DND-41 (cell line): ENCODE measurements at regions not wholly inside any gene's neighbourhood (a gene's known extent, or its start where the extent isn't known, plus 50 kb on each side); places are given as distances from the start of the nearest gene placed in this dataset.

ENCODE experiments used
- ATAC-seq: fragments of 200-7000 bp; cut with Tn5 transposase; 3 replicates; pipeline ENCODE4 v1.9.1; 2021; ENCODE audit warnings: low read depth; ENCODE audit not compliant: insufficient read depth
- DNase-seq: peaks from one replicate; pipeline ENCODE4 v3.0.0-alpha.2; 2020
- H2AFZ ChIP-seq: 2 replicates; pipeline ENCODE4 v1.6.0; 2012; ENCODE audit warnings: low read depth, low read length
- H3K27ac ChIP-seq: 2 replicates; pipeline ENCODE4 v1.5.1; 2012; ENCODE audit warnings: low read length, inconsistent platforms
- H3K27me3 ChIP-seq: fragments of 200-600 bp; sonication (generic); 2 replicates; pipeline ENCODE4 v1.6.0; 2012; ENCODE audit warnings: low read length, mild to moderate bottlenecking, inconsistent platforms; ENCODE audit not compliant: insufficient read depth, poor library complexity
- H3K36me3 ChIP-seq: 2 replicates; pipeline ENCODE4 v1.5.1; 2012; ENCODE audit warnings: low read length, inconsistent platforms; ENCODE audit not compliant: insufficient read depth
- H3K4me1 ChIP-seq: 2 replicates; pipeline ENCODE4 v1.5.1; 2012; ENCODE audit warnings: mild to moderate bottlenecking, low read length; ENCODE audit not compliant: insufficient read depth
- H3K4me2 ChIP-seq: 2 replicates; pipeline ENCODE4 v1.6.0; 2012; ENCODE audit warnings: mild to moderate bottlenecking, moderate library complexity, low read length, inconsistent platforms; ENCODE audit not compliant: insufficient read depth
- H3K4me3 ChIP-seq, 2 experiments: fragments of 200-600 bp in 1 of 2; shearing (Covaris generic) in 1 of 2; 2 replicates each; pipeline ENCODE4 v1.5.1; 2012 to 2016; ENCODE audit warnings: inconsistent platforms in 2 of 2, low read length in 2 of 2, mild to moderate bottlenecking in 2 of 2, low read depth in 1 of 2, moderate library complexity in 1 of 2
- H3K79me2 ChIP-seq: 2 replicates; pipeline ENCODE4 v1.6.0; 2012; ENCODE audit warnings: low read length, inconsistent platforms; ENCODE audit not compliant: insufficient read depth
- H3K9ac ChIP-seq: 2 replicates; pipeline ENCODE4 v1.6.0; 2012; ENCODE audit warnings: low read depth, mild to moderate bottlenecking, inconsistent platforms, low read length, moderate library complexity
- H3K9me3 ChIP-seq: 2 replicates; pipeline ENCODE4 v1.5.1; 2012; ENCODE audit warnings: low read length, moderate library complexity, mild to moderate bottlenecking, inconsistent platforms; ENCODE audit not compliant: insufficient read depth, severe bottlenecking
- H4K20me1 ChIP-seq: 2 replicates; pipeline ENCODE4 v1.6.0; 2012; ENCODE audit warnings: low read length; ENCODE audit not compliant: insufficient read depth
- EZH2 ChIP-seq: IDR thresholded peaks from 3 replicates; pipeline ENCODE4 v1.6.1; 2012; ENCODE audit warnings: borderline replicate concordance, low read depth, mild to moderate bottlenecking, moderate library complexity, low read length, inconsistent platforms; ENCODE audit not compliant: severe bottlenecking
- TF ChIP-seq, protein P1 (sequence below): IDR thresholded peaks from 2 replicates; pipeline ENCODE4 v1.5.1; 2012; ENCODE audit warnings: borderline replicate concordance, low read length, moderate library complexity, mild to moderate bottlenecking; ENCODE audit not compliant: poor library complexity, severe bottlenecking; ENCODE audit errors: extremely low read depth

DNA sequence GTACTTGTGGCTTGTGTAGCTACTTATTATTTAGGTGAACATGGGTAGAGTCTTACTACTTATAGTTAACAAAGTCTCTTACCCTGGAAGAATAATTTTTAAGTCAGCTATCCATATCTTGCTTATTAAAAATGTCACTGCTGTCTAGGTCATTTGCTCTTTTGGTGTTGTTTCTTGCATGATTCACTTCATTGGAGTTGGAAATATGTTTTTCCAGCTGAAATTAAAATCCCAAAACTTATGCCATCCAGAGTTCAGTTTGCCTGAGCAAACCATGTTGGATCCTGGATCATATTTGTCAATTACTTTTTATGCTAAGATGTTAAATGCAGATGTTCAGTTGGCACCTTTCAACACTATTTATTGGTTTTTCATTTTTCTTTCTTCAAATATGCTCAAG is 421.0 kb upstream of the RBMS3 start:
- no peaks in the 10 kb centered on the region for H3K4me1 ChIP-seq
- TF ChIP-seq EZH2 = no peak
- TF ChIP-seq, protein P1, sequence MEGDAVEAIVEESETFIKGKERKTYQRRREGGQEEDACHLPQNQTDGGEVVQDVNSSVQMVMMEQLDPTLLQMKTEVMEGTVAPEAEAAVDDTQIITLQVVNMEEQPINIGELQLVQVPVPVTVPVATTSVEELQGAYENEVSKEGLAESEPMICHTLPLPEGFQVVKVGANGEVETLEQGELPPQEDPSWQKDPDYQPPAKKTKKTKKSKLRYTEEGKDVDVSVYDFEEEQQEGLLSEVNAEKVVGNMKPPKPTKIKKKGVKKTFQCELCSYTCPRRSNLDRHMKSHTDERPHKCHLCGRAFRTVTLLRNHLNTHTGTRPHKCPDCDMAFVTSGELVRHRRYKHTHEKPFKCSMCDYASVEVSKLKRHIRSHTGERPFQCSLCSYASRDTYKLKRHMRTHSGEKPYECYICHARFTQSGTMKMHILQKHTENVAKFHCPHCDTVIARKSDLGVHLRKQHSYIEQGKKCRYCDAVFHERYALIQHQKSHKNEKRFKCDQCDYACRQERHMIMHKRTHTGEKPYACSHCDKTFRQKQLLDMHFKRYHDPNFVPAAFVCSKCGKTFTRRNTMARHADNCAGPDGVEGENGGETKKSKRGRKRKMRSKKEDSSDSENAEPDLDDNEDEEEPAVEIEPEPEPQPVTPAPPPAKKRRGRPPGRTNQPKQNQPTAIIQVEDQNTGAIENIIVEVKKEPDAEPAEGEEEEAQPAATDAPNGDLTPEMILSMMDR = no peak
- no peaks in the 10 kb centered on the region for H3K79me2 ChIP-seq
- ATAC-seq (no peak), DNase-seq (no peak)
- no peaks in the 10 kb centered on the region for H3K9me3 ChIP-seq
- no peaks in the 10 kb centered on the region for H3K36me3 ChIP-seq
- H3K9ac ChIP-seq = no peak overlapping the region
- H3K4me3 ChIP-seq = no peak overlapping the region
- no peak overlapping the region for H2AFZ ChIP-seq
- H4K20me1 ChIP-seq = no peaks in the 10 kb centered on the region
- H3K4me2 ChIP-seq = no peak overlapping the region
- no peaks in the 10 kb centered on the region for H3K27me3 ChIP-seq
- H3K27ac ChIP-seq = no peak overlapping the region

DNA sequence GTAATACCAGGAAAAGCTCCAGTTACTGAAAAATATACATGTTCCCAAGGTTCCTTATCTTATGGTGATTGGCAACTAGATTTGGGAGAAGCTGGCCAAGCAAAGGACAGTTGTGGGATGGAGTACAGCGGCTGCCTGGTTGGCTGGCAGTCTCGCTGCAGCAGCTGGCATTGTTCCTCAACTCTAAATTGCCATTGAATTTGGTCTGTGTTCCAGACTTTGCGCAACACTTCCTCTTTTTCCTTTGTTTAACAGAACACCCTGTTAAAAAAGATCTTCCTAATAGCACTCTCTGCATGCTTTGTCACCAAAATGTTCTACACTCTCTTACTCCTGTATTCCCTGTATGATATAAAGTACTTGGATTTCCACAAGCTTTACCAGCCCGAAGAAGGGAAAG is 420.6 kb upstream of the RBMS3 start:
- Histone ChIP-seq H3K4me1 (no peaks in the 10 kb centered on the region), H4K20me1 (no peaks in the 10 kb centered on the region), H3K9me3 (no peaks in the 10 kb centered on the region), H3K27me3 (no peaks in the 10 kb centered on the region), H3K27ac (no peak overlapping the region), H3K79me2 (no peaks in the 10 kb centered on the region), H3K36me3 (no peaks in the 10 kb centered on the region), H3K9ac (no peak overlapping the region), H3K4me2 (no peak overlapping the region), H3K4me3 (no peak overlapping the region), H2AFZ (no peak overlapping the region)
- DNase-seq (no peak), ATAC-seq (no peak)
- TF ChIP-seq, protein P1 = no peak
- TF ChIP-seq EZH2 = no peak

DNA sequence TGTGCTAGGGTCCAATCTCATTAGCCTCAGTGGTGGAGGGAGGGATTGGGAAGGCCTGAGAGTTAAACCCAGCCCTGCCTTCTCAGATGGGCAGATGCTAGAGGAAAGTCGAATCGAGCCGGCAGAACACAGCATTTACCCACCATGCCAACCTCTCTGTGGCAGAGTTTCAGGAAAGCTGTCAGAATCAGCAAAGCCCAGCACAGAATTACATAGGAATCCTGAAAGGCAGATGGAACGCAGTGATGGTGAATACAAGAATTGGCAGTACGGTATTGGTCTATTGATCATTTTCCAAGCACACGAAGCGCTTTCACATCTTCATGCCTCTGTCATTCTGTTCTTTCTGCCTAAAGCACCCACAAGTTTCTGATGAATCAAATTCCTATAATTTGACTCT is 417.7 kb upstream of the RBMS3 start:
- no peak for TF ChIP-seq EZH2
- TF ChIP-seq, protein P1 = no peak
- Histone ChIP-seq H3K4me3 (no peak overlapping the region), H3K79me2 (no peaks in the 10 kb centered on the region), H3K9me3 (no peaks in the 10 kb centered on the region), H3K36me3 (no peaks in the 10 kb centered on the region), H3K27me3 (no peaks in the 10 kb centered on the region), H4K20me1 (no peaks in the 10 kb centered on the region), H3K4me1 (no peaks in the 10 kb centered on the region), H3K27ac (no peak overlapping the region), H3K4me2 (no peak overlapping the region), H2AFZ (no peak overlapping the region), H3K9ac (no peak overlapping the region)
- ATAC-seq (no peak), DNase-seq (no peak)

DNA sequence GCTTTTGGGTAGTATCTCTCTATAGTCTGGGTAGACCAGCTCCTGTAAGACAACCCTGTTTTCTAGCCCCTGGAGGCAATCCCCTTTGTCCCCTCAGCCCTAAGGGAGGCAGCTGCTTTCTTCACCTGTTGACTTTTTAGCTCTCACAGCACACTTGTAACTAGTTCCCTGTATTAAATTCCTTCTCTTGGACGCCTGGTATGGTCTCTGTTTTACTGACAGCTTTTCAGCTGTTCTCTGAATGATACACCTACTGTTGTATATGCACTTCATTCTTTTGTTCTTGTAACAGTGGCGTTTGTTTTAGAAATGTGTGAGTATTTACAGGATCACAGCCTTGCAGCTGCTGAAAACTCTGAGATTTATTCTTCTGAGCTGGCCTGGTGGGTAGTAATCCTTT is 413.0 kb upstream of the RBMS3 start:
- Histone ChIP-seq H3K9me3 (no peaks in the 10 kb centered on the region), H3K9ac (no peak overlapping the region), H3K4me3 (no peak overlapping the region), H4K20me1 (no peaks in the 10 kb centered on the region), H3K4me1 (no peaks in the 10 kb centered on the region), H2AFZ (no peak overlapping the region), H3K36me3 (no peaks in the 10 kb centered on the region), H3K27ac (no peak overlapping the region), H3K79me2 (no peaks in the 10 kb centered on the region), H3K4me2 (no peak overlapping the region), H3K27me3 (no peaks in the 10 kb centered on the region)
- ATAC-seq (no peak), DNase-seq (no peak)
- TF ChIP-seq, protein P1 = no peak
- TF ChIP-seq EZH2 = no peak
